ENCODE measurements at regions not wholly inside any gene's neighbourhood (a gene's known extent, or its start where the extent isn't known, plus 50 kb on each side); places are given as distances from the start of the nearest gene placed in this dataset.

GRCh38 chr2:49839818-49840217 is 685.5 kb upstream of the FSHR start:
- Histone ChIP-seq H3K36me3 (ENCODE audit: insufficient read depth) (no peaks in the 10 kb centered on the region), H3F3A (replicated peaks; ENCODE audit: low read depth) (no peaks in the 10 kb centered on the region)
- no peak overlapping the region for H3K27ac Mint-ChIP-seq

More at GRCh38 chr2:49839818-49840217, 685.5 kb upstream of the FSHR start:
- Histone ChIP-seq H3K27me3 (ENCODE audit: insufficient read depth) (no peaks in the 10 kb centered on the region), H4K20me1 (replicated peaks; ENCODE audit: insufficient read depth) (no peaks in the 10 kb centered on the region), H3K9me2 (ENCODE audit: insufficient read depth) (no peaks in the 10 kb centered on the region), H3K4me1 (ENCODE audit: insufficient read depth) (no peaks in the 10 kb centered on the region), H3K27ac (ENCODE audit: low read depth) (no peak overlapping the region), H3K4me3 (no peak overlapping the region), H3K79me2 (replicated peaks; ENCODE audit: insufficient read depth) (no peaks in the 10 kb centered on the region), H2AFZ (no peak overlapping the region), H3K4me2 (no peak overlapping the region)
- TF ChIP-seq STAT1 (IDR thresholded peaks at IDR 0.05; ENCODE audit: unreplicated experiment) (no peak), ZNF462 (CRISPR knock-in tag; IDR thresholded peaks at IDR 0.05) (no peak), JUNB (IDR thresholded peaks at IDR 0.05; ENCODE audit: unreplicated experiment) (no peak), ZNF331 (CRISPR knock-in tag; IDR thresholded peaks at IDR 0.05; ENCODE audit: low read depth) (no peak), EZH2 (IDR thresholded peaks at IDR 0.05; ENCODE audit: low read depth, unreplicated experiment) (no peak), NANOG (IDR thresholded peaks at IDR 0.05; ENCODE audit: borderline replicate concordance) (no peak), CREB1 (CRISPR knock-in tag; IDR thresholded peaks at IDR 0.05; ENCODE audit: low read depth) (no peak), ZNF114 (CRISPR knock-in tag; IDR thresholded peaks at IDR 0.05) (no peak), EZH2phosphoT487 (IDR thresholded peaks at IDR 0.05; ENCODE audit: unreplicated experiment) (no peak), POLR2AphosphoS5 (IDR thresholded peaks at IDR 0.05; ENCODE audit: low read depth) (no peak)
- TF ChIP-seq, protein P1, sequence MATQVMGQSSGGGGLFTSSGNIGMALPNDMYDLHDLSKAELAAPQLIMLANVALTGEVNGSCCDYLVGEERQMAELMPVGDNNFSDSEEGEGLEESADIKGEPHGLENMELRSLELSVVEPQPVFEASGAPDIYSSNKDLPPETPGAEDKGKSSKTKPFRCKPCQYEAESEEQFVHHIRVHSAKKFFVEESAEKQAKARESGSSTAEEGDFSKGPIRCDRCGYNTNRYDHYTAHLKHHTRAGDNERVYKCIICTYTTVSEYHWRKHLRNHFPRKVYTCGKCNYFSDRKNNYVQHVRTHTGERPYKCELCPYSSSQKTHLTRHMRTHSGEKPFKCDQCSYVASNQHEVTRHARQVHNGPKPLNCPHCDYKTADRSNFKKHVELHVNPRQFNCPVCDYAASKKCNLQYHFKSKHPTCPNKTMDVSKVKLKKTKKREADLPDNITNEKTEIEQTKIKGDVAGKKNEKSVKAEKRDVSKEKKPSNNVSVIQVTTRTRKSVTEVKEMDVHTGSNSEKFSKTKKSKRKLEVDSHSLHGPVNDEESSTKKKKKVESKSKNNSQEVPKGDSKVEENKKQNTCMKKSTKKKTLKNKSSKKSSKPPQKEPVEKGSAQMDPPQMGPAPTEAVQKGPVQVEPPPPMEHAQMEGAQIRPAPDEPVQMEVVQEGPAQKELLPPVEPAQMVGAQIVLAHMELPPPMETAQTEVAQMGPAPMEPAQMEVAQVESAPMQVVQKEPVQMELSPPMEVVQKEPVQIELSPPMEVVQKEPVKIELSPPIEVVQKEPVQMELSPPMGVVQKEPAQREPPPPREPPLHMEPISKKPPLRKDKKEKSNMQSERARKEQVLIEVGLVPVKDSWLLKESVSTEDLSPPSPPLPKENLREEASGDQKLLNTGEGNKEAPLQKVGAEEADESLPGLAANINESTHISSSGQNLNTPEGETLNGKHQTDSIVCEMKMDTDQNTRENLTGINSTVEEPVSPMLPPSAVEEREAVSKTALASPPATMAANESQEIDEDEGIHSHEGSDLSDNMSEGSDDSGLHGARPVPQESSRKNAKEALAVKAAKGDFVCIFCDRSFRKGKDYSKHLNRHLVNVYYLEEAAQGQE (IDR thresholded peaks at IDR 0.05; ENCODE audit: unreplicated experiment): no peak
- TF ChIP-seq, protein P2, sequence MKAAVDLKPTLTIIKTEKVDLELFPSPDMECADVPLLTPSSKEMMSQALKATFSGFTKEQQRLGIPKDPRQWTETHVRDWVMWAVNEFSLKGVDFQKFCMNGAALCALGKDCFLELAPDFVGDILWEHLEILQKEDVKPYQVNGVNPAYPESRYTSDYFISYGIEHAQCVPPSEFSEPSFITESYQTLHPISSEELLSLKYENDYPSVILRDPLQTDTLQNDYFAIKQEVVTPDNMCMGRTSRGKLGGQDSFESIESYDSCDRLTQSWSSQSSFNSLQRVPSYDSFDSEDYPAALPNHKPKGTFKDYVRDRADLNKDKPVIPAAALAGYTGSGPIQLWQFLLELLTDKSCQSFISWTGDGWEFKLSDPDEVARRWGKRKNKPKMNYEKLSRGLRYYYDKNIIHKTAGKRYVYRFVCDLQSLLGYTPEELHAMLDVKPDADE (IDR thresholded peaks at IDR 0.05): no peak
- TF ChIP-seq, protein P3, sequence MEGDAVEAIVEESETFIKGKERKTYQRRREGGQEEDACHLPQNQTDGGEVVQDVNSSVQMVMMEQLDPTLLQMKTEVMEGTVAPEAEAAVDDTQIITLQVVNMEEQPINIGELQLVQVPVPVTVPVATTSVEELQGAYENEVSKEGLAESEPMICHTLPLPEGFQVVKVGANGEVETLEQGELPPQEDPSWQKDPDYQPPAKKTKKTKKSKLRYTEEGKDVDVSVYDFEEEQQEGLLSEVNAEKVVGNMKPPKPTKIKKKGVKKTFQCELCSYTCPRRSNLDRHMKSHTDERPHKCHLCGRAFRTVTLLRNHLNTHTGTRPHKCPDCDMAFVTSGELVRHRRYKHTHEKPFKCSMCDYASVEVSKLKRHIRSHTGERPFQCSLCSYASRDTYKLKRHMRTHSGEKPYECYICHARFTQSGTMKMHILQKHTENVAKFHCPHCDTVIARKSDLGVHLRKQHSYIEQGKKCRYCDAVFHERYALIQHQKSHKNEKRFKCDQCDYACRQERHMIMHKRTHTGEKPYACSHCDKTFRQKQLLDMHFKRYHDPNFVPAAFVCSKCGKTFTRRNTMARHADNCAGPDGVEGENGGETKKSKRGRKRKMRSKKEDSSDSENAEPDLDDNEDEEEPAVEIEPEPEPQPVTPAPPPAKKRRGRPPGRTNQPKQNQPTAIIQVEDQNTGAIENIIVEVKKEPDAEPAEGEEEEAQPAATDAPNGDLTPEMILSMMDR (conservative IDR thresholded peaks at IDR 0.05; ENCODE audit: low read depth in 2 of 2): no peak
- Mint-ChIP-seq H3K36me3 (ENCODE audit: low read depth) (no peaks in the 10 kb centered on the region; the same call in 2 of the 3 replicates), H3K27me3 (ENCODE audit: insufficient read depth, low read depth, poor library complexity) (peaks cover 2% of the 10 kb centered on the region), H3K4me3 (no peak overlapping the region), H3K4me1 (peaks cover 9% of the 10 kb centered on the region; the same call in 2 of the 3 replicates), H3K9me3 (0 out of 3 replicates have a peak, but pooled peaks cover 2% of the 10 kb centered on the region)
- ATAC-seq: no peak
- DNase-seq (ENCODE audit: low spot score): no peak

Measured in GM23338 (cell line).